NCI-H2029 treated with DMSO at 0.1 percent for 48 hours (cell line): ENCODE measurements at regions not wholly inside any gene's neighbourhood (a gene's known extent, or its start where the extent isn't known, plus 50 kb on each side); places are given as distances from the start of the nearest gene placed in this dataset.
"Not testable (repeated sequence)": the region's sequence is repeated elsewhere in the genome, so short reads cannot be mapped to it uniquely, and the experiment has no call there.

Experiments used
- DNase-seq: peaks from one replicate; lab custom pipeline; 2025; lab: John Stamatoyannopoulos, UW

GRCh38 chr10:9510626-9511025 is 1456.1 kb downstream of the GATA3 start:
- no peak for DNase-seq

GRCh38 chr10:9515922-9516321 is 1461.4 kb downstream of the GATA3 start:
- DNase-seq = no peak

GRCh38 chr10:9535744-9536143 is 1481.3 kb downstream of the GATA3 start:
- no peak for DNase-seq

GRCh38 chr10:9545073-9545472 is 1472.6 kb upstream of the CELF2 start:
- DNase-seq = no peak

- DNase-seq = no peak
Measured at GRCh38 chr10:9547936-9548904, 1469.5 kb upstream of the CELF2 start.

- DNase-seq = no peak
Measured at GRCh38 chr10:9550810-9551209, 1466.9 kb upstream of the CELF2 start.

- no peak for DNase-seq
Measured at GRCh38 chr10:9554321-9554720, 1463.4 kb upstream of the CELF2 start.

GRCh38 chr10:9560976-9561375 is 1456.7 kb upstream of the CELF2 start:
- no peak for DNase-seq

GRCh38 chr10:9561821-9562505 is 1455.7 kb upstream of the CELF2 start:
- DNase-seq = no peak

- DNase-seq = no peak
Measured at GRCh38 chr10:9577746-9578145, 1439.9 kb upstream of the CELF2 start.

- no peak for DNase-seq
Measured at GRCh38 chr10:9579110-9579705, 1438.5 kb upstream of the CELF2 start.

- DNase-seq = not testable (repeated sequence)
Measured at GRCh38 chr10:9582803-9583202, 1434.9 kb upstream of the CELF2 start.

GRCh38 chr10:9596368-9596920 is 1421.2 kb upstream of the CELF2 start:
- DNase-seq = no peak

GRCh38 chr10:9602998-9603397 is 1414.7 kb upstream of the CELF2 start:
- no peak for DNase-seq

- DNase-seq = no peak
Measured at GRCh38 chr10:9603972-9604371, 1413.7 kb upstream of the CELF2 start.

GRCh38 chr10:9605231-9605630 is 1412.4 kb upstream of the CELF2 start:
- DNase-seq = no peak

- DNase-seq = no peak
Measured at GRCh38 chr10:9608602-9609001, 1409.1 kb upstream of the CELF2 start.

GRCh38 chr10:9613338-9614075 is 1404.2 kb upstream of the CELF2 start:
- DNase-seq = no peak

- DNase-seq = no peak
Measured at GRCh38 chr10:9615189-9615588, 1402.5 kb upstream of the CELF2 start.

GRCh38 chr10:9621216-9621615 is 1396.5 kb upstream of the CELF2 start:
- no peak for DNase-seq

GRCh38 chr10:9625304-9625703 is 1392.4 kb upstream of the CELF2 start:
- DNase-seq = no peak

GRCh38 chr10:9634466-9634865 is 1383.2 kb upstream of the CELF2 start:
- no peak for DNase-seq
